ENCODE measurements at regions not wholly inside any gene's neighbourhood (a gene's known extent, or its start where the extent isn't known, plus 50 kb on each side); places are given as distances from the start of the nearest gene placed in this dataset.

- H3K9me3 Mint-ChIP-seq: peaks cover 0 to 3% (median 0%) of the 10 kb centered on the region in 7 donors
- DNase-seq: no peak
- Histone ChIP-seq H3K4me2 (replicated peaks; ENCODE audit: extremely low read depth, low read length, poor library complexity, severe bottlenecking) (no peak overlapping the region), H4K20me1 (ENCODE audit: insufficient read depth, low read length) (no peaks in the 10 kb centered on the region), H3K27me3 (ENCODE audit: control insufficient read depth in 2 of 2, insufficient read depth in 2 of 2, low read length in 2 of 2) (no peaks in the 10 kb centered on the region), H3K9ac (ENCODE audit: insufficient read depth, low read length, poor library complexity, severe bottlenecking) (no peak overlapping the region), H3K4me1 (ENCODE audit: control insufficient read depth in 1 of 2, insufficient read depth in 2 of 2, low read length in 2 of 2) (no peaks in the 10 kb centered on the region), H3K79me2 (ENCODE audit: insufficient read depth, low read length) (no peaks in the 10 kb centered on the region), H3K36me3 (replicated peaks in 1 of 2; ENCODE audit: control insufficient read depth in 1 of 2, insufficient read depth in 2 of 2, low read length in 2 of 2) (no peaks in the 10 kb centered on the region), H3K4me3 (replicated peaks in 1 of 3; ENCODE audit: low read depth in 2 of 3, low read length in 3 of 3) (no peak overlapping the region), H2AFZ (ENCODE audit: insufficient read depth, low read depth, low read length, poor library complexity, severe bottlenecking) (no peak overlapping the region), H3K9me3 (replicated peaks in 1 of 2; ENCODE audit: control insufficient read depth in 1 of 2, insufficient read depth in 1 of 2, low read length in 2 of 2) (no peaks in the 10 kb centered on the region), H3K27ac (ENCODE audit: low read depth in 1 of 2, low read length in 2 of 2) (no peak overlapping the region)
- H3K4me3 Mint-ChIP-seq: no peak overlapping the region
- no peak for TF ChIP-seq CTCF (IDR thresholded peaks at IDR 0.05)
- H3K27ac Mint-ChIP-seq: no peak overlapping the region
- intact Hi-C loops (cut with micrococcal nuclease): no loop called here
- whole genome bisulfite sequencing (ENCODE audit: insufficient coverage): no CpG with 5 or more reads among the region's 3 CpGs
- H3K27me3 Mint-ChIP-seq (ENCODE audit: low read depth in 3 of 3): no peaks in the 10 kb centered on the region
- H3K4me1 Mint-ChIP-seq: no peaks in the 10 kb centered on the region
- no peaks in the 10 kb centered on the region for H3K36me3 Mint-ChIP-seq
These were observed 346.7 kb upstream of the SLIT2 start for GRCh38 chr4:19905024-19905423.

- Histone ChIP-seq H3K79me2 (ENCODE audit: insufficient read depth, low read length) (no peaks in the 10 kb centered on the region), H3K36me3 (replicated peaks in 1 of 2; ENCODE audit: control insufficient read depth in 1 of 2, insufficient read depth in 2 of 2, low read length in 2 of 2) (no peaks in the 10 kb centered on the region), H3K27me3 (ENCODE audit: control insufficient read depth in 2 of 2, insufficient read depth in 2 of 2, low read length in 2 of 2) (no peaks in the 10 kb centered on the region), H3K9me3 (replicated peaks in 1 of 2; ENCODE audit: control insufficient read depth in 1 of 2, insufficient read depth in 1 of 2, low read length in 2 of 2) (peaks cover 22 to 46% of the 10 kb centered on the region in 2 donors), H2AFZ (ENCODE audit: insufficient read depth, low read depth, low read length, poor library complexity, severe bottlenecking) (no peak overlapping the region), H3K4me3 (replicated peaks in 1 of 3; ENCODE audit: low read depth in 2 of 3, low read length in 3 of 3) (no peak overlapping the region), H3K4me1 (ENCODE audit: control insufficient read depth in 1 of 2, insufficient read depth in 2 of 2, low read length in 2 of 2) (no peaks in the 10 kb centered on the region), H3K4me2 (replicated peaks; ENCODE audit: extremely low read depth, low read length, poor library complexity, severe bottlenecking) (no peak overlapping the region), H3K9ac (ENCODE audit: insufficient read depth, low read length, poor library complexity, severe bottlenecking) (no peak overlapping the region), H3K27ac (ENCODE audit: low read depth in 1 of 2, low read length in 2 of 2) (no peak overlapping the region), H4K20me1 (ENCODE audit: insufficient read depth, low read length) (no peaks in the 10 kb centered on the region)
- Mint-ChIP-seq H3K9me3 (peaks cover 2 to 21% (median 11%) of the 10 kb centered on the region in 7 donors), H3K4me3 (no peak overlapping the region), H3K36me3 (no peaks in the 10 kb centered on the region), H3K27ac (no peak overlapping the region), H3K4me1 (no peaks in the 10 kb centered on the region), H3K27me3 (ENCODE audit: low read depth in 3 of 3) (no peaks in the 10 kb centered on the region)
- no peak for DNase-seq
- 100% methylated on average over 1 of the region's 2 CpGs for WGBS (ENCODE audit: insufficient coverage)
- intact Hi-C loops (cut with micrococcal nuclease): no loop called here
- no peak for TF ChIP-seq CTCF (IDR thresholded peaks at IDR 0.05)
These were observed 363.1 kb upstream of the SLIT2 start for GRCh38 chr4:19888587-19888986.
